Breast epithelium (tissue), 4 donors: ENCODE measurements at regions not wholly inside any gene's neighbourhood (a gene's known extent, or its start where the extent isn't known, plus 50 kb on each side); places are given as distances from the start of the nearest gene placed in this dataset.
"Not testable (repeated sequence)": the region's sequence is repeated elsewhere in the genome, so short reads cannot be mapped to it uniquely, and the experiment has no call there.

Source experiments
- DNase-seq, 2 donors: peaks; one replicate each; pipeline ENCODE4 v3.0.0-alpha.2; 2019; ENCODE audit warnings: low spot score in 2 of 2
- H3K27ac ChIP-seq, 2 donors: fragments of 200-600 bp; sonication (generic) in 1 of 2; one replicate each; pipeline ENCODE4 v1.5.1; 2016 to 2019; ENCODE audit warnings: mild to moderate bottlenecking in 1 of 2
- H3K27me3 ChIP-seq, 2 donors: fragments of 200-600 bp; sonication (generic) in 1 of 2; one replicate each; pipeline versions ENCODE4 v1.5.1 to v1.6.0; 2017 to 2019; ENCODE audit warnings: control low read depth in 1 of 2, mild to moderate bottlenecking in 1 of 2
- H3K36me3 ChIP-seq: fragments of 200-600 bp; one replicate; pipeline ENCODE4 v1.5.1; 2019
- H3K4me1 ChIP-seq, 2 donors: fragments of 200-600 bp; sonication (generic); one replicate each; pipeline ENCODE4 v1.5.1; 2016 to 2019; ENCODE audit warnings: control low read depth in 1 of 2
- H3K4me3 ChIP-seq, 3 donors: fragments of 200-600 bp; sonication (generic); 1 replicate in 2 of 3; 2 replicates in 1 of 3; pipeline ENCODE4 v1.5.1; 2016 to 2019; ENCODE audit warnings: mild to moderate bottlenecking in 3 of 3, moderate library complexity in 2 of 3
- H3K9me3 ChIP-seq, 2 donors: fragments of 200-600 bp; sonication (generic) in 1 of 2; one replicate each; pipeline ENCODE4 v1.5.1; 2016 to 2019; ENCODE audit warnings: control low read depth in 1 of 2
- CTCF ChIP-seq, 3 donors: fragments of 450-650 bp; IDR thresholded peaks; one replicate each; pipeline ENCODE4 v1.5.1; 2016 to 2017; ENCODE audit warnings: antibody characterized with exemption in 3 of 3, mild to moderate bottlenecking in 3 of 3, moderate library complexity in 3 of 3
- POLR2A ChIP-seq: fragments of 450-650 bp; IDR thresholded peaks from one replicate; pipeline ENCODE4 v1.6.1; 2016; ENCODE audit warnings: antibody characterized with exemption, mild to moderate bottlenecking, moderate library complexity
- POLR2AphosphoS5 ChIP-seq, 3 donors: sonication (generic); formaldehyde crosslinking; IDR thresholded peaks; one replicate each; pipeline ENCODE4 v1.6.1; 2017; ENCODE audit warnings: antibody characterized with exemption in 3 of 3
- intact Hi-C: fragments of 100-400 bp; cut with DNase I; formaldehyde crosslinking; loops from one replicate; pipeline ENCODE4 v1.15.1; 2023; ENCODE audit warnings: low total_unique reads

DNA sequence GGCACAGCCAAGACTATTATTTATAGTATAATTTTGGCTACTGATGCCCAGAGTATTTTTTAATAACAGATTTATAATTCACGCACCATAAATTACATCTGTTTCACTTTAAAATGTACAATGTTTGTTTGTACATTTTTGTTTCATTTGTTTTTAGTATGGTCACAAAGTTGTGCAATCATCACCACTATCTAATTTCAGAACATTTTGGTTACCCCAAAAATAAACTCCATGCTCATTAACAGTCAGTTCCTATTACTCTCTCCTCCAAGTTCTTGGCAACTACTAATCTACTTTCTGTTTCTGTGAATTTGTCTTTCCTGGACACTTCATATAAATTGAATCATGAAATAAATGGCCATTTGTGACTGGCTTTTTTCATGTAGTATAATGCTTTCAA is 176.7 kb downstream of the SH3BGRL start:
- Histone ChIP-seq H3K27ac (no peak overlapping the region), H3K9me3 (no peaks in the 10 kb centered on the region), H3K4me3 (no peak overlapping the region), H3K27me3 (peaks cover 0 to 10% of the 10 kb centered on the region in 2 donors), H3K4me1 (no peaks in the 10 kb centered on the region), H3K36me3 (no peaks in the 10 kb centered on the region)
- DNase-seq, result no peak
- intact Hi-C loops, result no loop called here
- TF ChIP-seq POLR2AphosphoS5 (IDR thresholded peaks at IDR 0.05), result no peak

GRCh38 chrX:81390237-81390636 is 188.3 kb downstream of the SH3BGRL start:
- TF ChIP-seq CTCF (IDR thresholded peaks at IDR 0.05), result no peak
- no peak for TF ChIP-seq POLR2A
- no peak for TF ChIP-seq POLR2AphosphoS5 (IDR thresholded peaks at IDR 0.05)
- H3K4me1 ChIP-seq, result no peaks in the 10 kb centered on the region
- no peak overlapping the region for H3K27ac ChIP-seq
- intact Hi-C loops, result no loop called here
- H3K27me3 ChIP-seq, result peaks cover 0 to 16% of the 10 kb centered on the region in 2 donors
- no peak overlapping the region for H3K4me3 ChIP-seq
- no peak for DNase-seq
- H3K9me3 ChIP-seq, result peaks cover 0 to 7% of the 10 kb centered on the region in 2 donors
- no peaks in the 10 kb centered on the region for H3K36me3 ChIP-seq

GRCh38 chrX:81392396-81392795 is 190.5 kb downstream of the SH3BGRL start:
- no peaks in the 10 kb centered on the region for H3K9me3 ChIP-seq
- no peak for TF ChIP-seq POLR2AphosphoS5 (IDR thresholded peaks at IDR 0.05)
- TF ChIP-seq POLR2A, result no peak
- no peak for TF ChIP-seq CTCF (IDR thresholded peaks at IDR 0.05)
- H3K27ac ChIP-seq, result no peak overlapping the region
- H3K4me3 ChIP-seq, result no peak overlapping the region
- DNase-seq, result no peak
- peaks cover 0 to 16% of the 10 kb centered on the region in 2 donors for H3K27me3 ChIP-seq
- no peaks in the 10 kb centered on the region for H3K4me1 ChIP-seq
- intact Hi-C loops, result no loop called here
- no peaks in the 10 kb centered on the region for H3K36me3 ChIP-seq

GRCh38 chrX:81405781-81406180 is 203.9 kb downstream of the SH3BGRL start:
- H3K36me3 ChIP-seq, result no peaks in the 10 kb centered on the region
- peaks cover 0 to 12% of the 10 kb centered on the region in 2 donors for H3K9me3 ChIP-seq
- H3K4me3 ChIP-seq, result no peak overlapping the region
- no peaks in the 10 kb centered on the region for H3K27me3 ChIP-seq
- intact Hi-C loops, result no loop called here
- no peak for DNase-seq
- no peak for TF ChIP-seq CTCF (IDR thresholded peaks at IDR 0.05)
- TF ChIP-seq POLR2AphosphoS5 (IDR thresholded peaks at IDR 0.05), result no peak
- TF ChIP-seq POLR2A, result no peak
- no peaks in the 10 kb centered on the region for H3K4me1 ChIP-seq
- H3K27ac ChIP-seq, result no peak overlapping the region

DNA sequence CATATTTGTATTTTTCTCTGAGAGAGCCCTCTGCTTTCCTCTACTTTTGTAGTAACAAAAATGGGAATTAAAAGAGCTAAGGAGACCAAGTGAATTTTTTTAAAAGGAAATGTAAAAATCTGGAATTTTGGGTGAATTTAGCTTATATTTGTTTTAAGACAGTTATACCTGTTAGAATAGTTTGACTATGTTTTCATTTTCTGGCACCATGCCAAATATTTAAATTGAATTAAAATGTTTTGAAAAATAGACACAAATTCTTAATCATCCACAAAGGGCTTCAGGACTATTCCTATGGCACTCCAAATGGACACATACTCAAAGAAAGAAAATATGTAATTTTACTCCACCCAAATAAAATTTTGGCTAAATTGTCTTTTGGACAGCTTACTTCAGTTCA is 209.6 kb downstream of the SH3BGRL start:
- intact Hi-C loops, result no loop called here
- H3K4me1 ChIP-seq, result no peaks in the 10 kb centered on the region
- TF ChIP-seq POLR2AphosphoS5 (IDR thresholded peaks at IDR 0.05) (no peak), POLR2A (no peak), CTCF (IDR thresholded peaks at IDR 0.05) (no peak)
- no peaks in the 10 kb centered on the region for H3K27me3 ChIP-seq
- H3K9me3 ChIP-seq, result no peaks in the 10 kb centered on the region
- H3K36me3 ChIP-seq, result no peaks in the 10 kb centered on the region
- no peak for DNase-seq
- H3K27ac ChIP-seq, result no peak overlapping the region
- H3K4me3 ChIP-seq, result no peak overlapping the region

DNA sequence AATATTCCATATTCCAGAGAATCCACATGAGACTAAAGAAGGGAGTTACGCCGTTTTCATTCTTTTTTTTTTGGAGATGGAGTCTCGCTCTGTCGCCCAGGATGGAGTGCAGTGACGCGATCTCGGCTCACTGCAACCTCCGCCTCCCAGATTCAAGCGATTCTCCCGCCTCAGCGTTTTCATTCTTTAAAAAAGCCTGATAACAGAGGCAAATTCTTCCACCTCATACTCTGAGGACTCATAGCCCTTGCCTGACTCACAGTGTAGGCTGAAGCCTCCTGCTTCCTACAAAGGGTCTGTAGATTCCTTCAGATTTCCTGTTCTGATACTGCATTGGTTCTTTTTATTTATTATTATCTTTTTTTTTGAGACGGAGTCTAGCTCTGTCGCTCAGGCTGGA is 210.5 kb downstream of the SH3BGRL start:
- peaks cover 0 to 3% of the 10 kb centered on the region in 2 donors for H3K27me3 ChIP-seq
- TF ChIP-seq POLR2A, result no peak
- TF ChIP-seq POLR2AphosphoS5 (IDR thresholded peaks at IDR 0.05), result no peak
- TF ChIP-seq CTCF (IDR thresholded peaks at IDR 0.05), result no peak
- DNase-seq, result no peak
- H3K4me1 ChIP-seq, result no peaks in the 10 kb centered on the region
- no peak overlapping the region for H3K4me3 ChIP-seq
- no peaks in the 10 kb centered on the region for H3K9me3 ChIP-seq
- H3K36me3 ChIP-seq, result no peaks in the 10 kb centered on the region
- intact Hi-C loops, result no loop called here
- no peak overlapping the region for H3K27ac ChIP-seq

DNA sequence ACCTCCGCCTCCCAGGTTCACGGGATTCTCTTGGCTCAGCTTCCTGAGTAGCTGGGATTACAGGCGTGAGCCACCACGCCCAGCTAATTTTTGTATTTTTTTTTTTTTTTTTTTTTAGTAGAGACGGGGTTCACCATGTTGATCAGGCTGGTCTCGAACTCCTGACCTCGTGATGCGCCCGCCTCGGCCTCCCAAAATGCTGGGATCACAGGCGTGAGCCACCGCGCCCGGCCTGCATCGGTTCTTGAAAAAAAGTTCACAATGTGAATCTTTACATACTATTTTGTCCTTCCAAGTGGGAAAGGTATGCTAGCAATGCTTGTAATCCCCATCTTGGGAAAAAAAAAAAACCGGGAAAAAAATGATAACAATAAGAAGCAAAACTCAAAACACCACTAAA is 211.0 kb downstream of the SH3BGRL start:
- H3K27ac ChIP-seq, H3K4me3 ChIP-seq, H3K27me3 ChIP-seq, H3K4me1 ChIP-seq, H3K9me3 ChIP-seq, DNase-seq, intact Hi-C loops, H3K36me3 ChIP-seq: not testable (repeated sequence)
